ENCODE measurements at regions not wholly inside any gene's neighbourhood (a gene's known extent, or its start where the extent isn't known, plus 50 kb on each side); places are given as distances from the start of the nearest gene placed in this dataset.

DNA sequence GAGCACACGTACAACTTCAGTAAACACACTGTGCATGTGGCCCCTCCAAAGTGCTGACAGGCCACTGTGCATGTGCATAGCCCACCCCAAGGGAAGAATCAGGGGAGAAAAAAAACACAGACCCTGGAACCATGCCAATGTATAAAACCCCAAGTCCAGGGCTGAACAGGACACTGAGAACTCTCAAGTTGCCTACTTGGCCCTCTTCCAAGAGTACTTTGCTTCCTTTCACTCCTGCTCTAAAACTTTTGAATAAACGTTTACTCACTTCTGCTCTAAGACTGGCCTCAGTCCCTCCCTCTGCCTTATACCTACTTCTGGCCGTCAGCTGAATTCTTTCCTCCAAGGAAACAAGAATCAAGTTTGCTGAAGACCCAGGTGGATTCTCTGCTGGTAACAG lies 77.7 kb upstream of the NFIB start:
- TF ChIP-seq, protein P1, sequence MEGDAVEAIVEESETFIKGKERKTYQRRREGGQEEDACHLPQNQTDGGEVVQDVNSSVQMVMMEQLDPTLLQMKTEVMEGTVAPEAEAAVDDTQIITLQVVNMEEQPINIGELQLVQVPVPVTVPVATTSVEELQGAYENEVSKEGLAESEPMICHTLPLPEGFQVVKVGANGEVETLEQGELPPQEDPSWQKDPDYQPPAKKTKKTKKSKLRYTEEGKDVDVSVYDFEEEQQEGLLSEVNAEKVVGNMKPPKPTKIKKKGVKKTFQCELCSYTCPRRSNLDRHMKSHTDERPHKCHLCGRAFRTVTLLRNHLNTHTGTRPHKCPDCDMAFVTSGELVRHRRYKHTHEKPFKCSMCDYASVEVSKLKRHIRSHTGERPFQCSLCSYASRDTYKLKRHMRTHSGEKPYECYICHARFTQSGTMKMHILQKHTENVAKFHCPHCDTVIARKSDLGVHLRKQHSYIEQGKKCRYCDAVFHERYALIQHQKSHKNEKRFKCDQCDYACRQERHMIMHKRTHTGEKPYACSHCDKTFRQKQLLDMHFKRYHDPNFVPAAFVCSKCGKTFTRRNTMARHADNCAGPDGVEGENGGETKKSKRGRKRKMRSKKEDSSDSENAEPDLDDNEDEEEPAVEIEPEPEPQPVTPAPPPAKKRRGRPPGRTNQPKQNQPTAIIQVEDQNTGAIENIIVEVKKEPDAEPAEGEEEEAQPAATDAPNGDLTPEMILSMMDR (IDR thresholded peaks at IDR 0.05) = no peak
- no peak for TF ChIP-seq POLR2A (IDR thresholded peaks at IDR 0.05)

Data from adrenal gland (tissue), 5 donors.